Heart right ventricle (tissue), 16 donors: ENCODE measurements at regions not wholly inside any gene's neighbourhood (a gene's known extent, or its start where the extent isn't known, plus 50 kb on each side); places are given as distances from the start of the nearest gene placed in this dataset.
A peak's percentile ranks its signal among the peaks of the same experiment; 100 is the strongest.

Source experiments
- ATAC-seq, 8 donors: fragments of 200-7000 bp; cut with Tn5 transposase; one replicate each; pipeline ENCODE4 v1.9.1; 2020; ENCODE audit warnings: mild to moderate bottlenecking in 8 of 8, moderate library complexity in 8 of 8, moderate number of reproducible peaks in 1 of 8
- DNase-seq, 2 donors: peaks; one replicate each; pipeline ENCODE4 v3.0.0-alpha.2; 2020
- H3K27ac ChIP-seq, 10 donors: fragments of 200-600 bp; sonication (generic) in 2 of 10; one replicate each; pipeline versions ENCODE4 v1.5.0 to v1.8.0; 2020 to 2022; ENCODE audit warnings: mild to moderate bottlenecking in 3 of 10
- H3K27me3 ChIP-seq, 7 donors: fragments of 200-600 bp; one replicate each; pipeline ENCODE4 v1.8.0; 2021 to 2022; ENCODE audit warnings: mild to moderate bottlenecking in 2 of 7
- H3K36me3 ChIP-seq, 9 donors: fragments of 200-600 bp; sonication (generic) in 1 of 9; one replicate each; pipeline versions ENCODE4 v1.5.0 to v1.8.0; 2020 to 2022; ENCODE audit warnings: mild to moderate bottlenecking in 2 of 9
- H3K4me1 ChIP-seq, 9 donors: fragments of 200-600 bp; sonication (generic) in 1 of 9; one replicate each; pipeline versions ENCODE4 v1.5.0 to v1.8.0; 2020 to 2022; ENCODE audit warnings: mild to moderate bottlenecking in 4 of 9
- H3K4me3 ChIP-seq, 10 donors: fragments of 200-600 bp; sonication (generic) in 2 of 10; one replicate each; pipeline versions ENCODE4 v1.5.0 to v1.8.0; 2020 to 2022; ENCODE audit warnings: mild to moderate bottlenecking in 7 of 10, moderate library complexity in 2 of 10
- H3K9me3 ChIP-seq, 11 donors: fragments of 200-600 bp in 10 of 11; sonication (generic) in 2 of 11; one replicate each; pipeline versions ENCODE4 v1.5.0 to v1.8.0; 2013 to 2022; ENCODE audit warnings: mild to moderate bottlenecking in 2 of 11, control low read depth in 1 of 11, moderate library complexity in 1 of 11
- WGBS, 2 donors: extraction: QIAGEN DNeasy Blood & Tissue Kit; methylation state at CpG; one replicate each; pipeline ENCODE4 v1.1.7; 2013; ENCODE audit warnings: inconsistent platforms in 1 of 2; 5-methylcytosine and 5-hydroxymethylcytosine counted together
- intact Hi-C, 10 donors: fragments of 100-400 bp; cut with DNase I; formaldehyde crosslinking; loops; one replicate each; pipeline versions ENCODE4 v1.11.1 to v1.14.2; 2022
- TF ChIP-seq, protein P1 (sequence below), 9 donors: fragments of 200-600 bp; sonication (generic) in 2 of 9; IDR thresholded peaks; one replicate each; pipeline versions ENCODE4 v1.5.0 to v1.8.0; 2021 to 2022; ENCODE audit warnings: antibody characterized with exemption in 9 of 9, mild to moderate bottlenecking in 5 of 9, moderate library complexity in 1 of 9
- donor health status: Arrhythmogenic right ventricular cardiomyopathy.
- donor health status: ischemic (EF 13 %, LVEDD 7.1; RV severe dilation, severe dysfunction).
- donor health status: healthy with polysubstance abuse.
- donor health status: DM: no; HTN: yes; CAD: no.
- donor health status: DM: no; HTN: no; CAD: no.
- donor health status: ischemic (EF 25% LVEDD 6.9; RV normal size, moderate dysfunction).
- donor health status: ischemic (EF 25% LVEDD 5.7; RV mildly dilated, moderate dysfunction).
- donor health status: healthy.
- donor health status: DM: yes; HTN: yes; CAD: no.
- donor health status: Ischemic cardiomyopathy.
- donor health status: ischemic (EF 35%, LVEDD 5.7; RV mildly dilated, moderate dysfunction).
- donor health status: nonischemic (EF 11% LVEDD 7.7; RV severe dilation, severe dysfunction).
- donor health status: DM: yes; HTN: yes; CAD: no.
- donor health status: PGD.
- donor health status: ischemic (EF 29% LVEDD 5.4; RV normal size, mild dysfunction).
- donor health status: nonischemic (EF 23%, LVEDD 6.1; RV moderate dilation, normal function).

DNA sequence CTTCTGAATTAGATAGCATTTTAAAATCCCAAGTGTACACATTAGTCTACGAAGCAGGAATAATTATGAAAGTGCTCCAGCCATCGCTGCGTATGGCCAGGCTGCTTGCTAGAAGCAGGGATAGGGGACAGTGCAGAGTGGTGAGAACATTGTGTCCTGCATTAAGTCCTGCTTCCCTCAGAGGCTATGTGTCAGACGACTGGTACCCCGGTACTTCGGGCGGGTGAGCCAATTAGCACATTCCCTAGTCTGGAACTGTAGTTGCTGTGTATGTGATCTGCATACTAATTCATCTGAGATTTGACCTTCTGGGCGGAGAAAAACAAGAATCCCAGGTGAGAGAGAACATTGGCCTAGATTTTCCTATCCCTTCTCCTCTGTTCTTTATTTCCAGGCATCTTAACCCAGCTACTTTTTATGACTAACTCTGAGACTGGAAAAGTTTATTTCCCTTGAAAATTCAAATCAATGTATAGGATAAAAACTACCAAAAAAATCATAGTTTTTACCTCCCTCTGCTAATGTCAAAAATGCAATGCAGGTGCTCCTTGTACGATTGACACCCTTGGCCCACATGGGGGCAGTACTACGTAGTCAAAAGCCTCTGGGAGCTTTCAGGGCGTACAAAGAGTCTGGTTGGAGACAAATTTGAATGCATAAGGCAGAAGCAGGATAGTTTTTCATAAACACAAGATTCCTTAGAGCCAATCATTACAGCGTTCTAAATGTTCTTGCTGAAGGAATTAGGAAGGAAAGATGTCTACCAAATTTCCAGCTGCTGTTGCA, 764.3 kb downstream of the NOVA1 start:
- Histone ChIP-seq H3K4me1 (no peaks in the 10 kb centered on the region), H3K27me3 (no peaks in the 10 kb centered on the region), H3K4me3 (no peak overlapping the region), H3K36me3 (no peaks in the 10 kb centered on the region), H3K27ac (no peak overlapping the region), H3K9me3 (no peaks in the 10 kb centered on the region)
- no peak for DNase-seq
- no peak for ATAC-seq
- WGBS, 2 donors, result 52 to 54% methylated on average over 12 of the region's 12 CpGs
- TF ChIP-seq, protein P1, sequence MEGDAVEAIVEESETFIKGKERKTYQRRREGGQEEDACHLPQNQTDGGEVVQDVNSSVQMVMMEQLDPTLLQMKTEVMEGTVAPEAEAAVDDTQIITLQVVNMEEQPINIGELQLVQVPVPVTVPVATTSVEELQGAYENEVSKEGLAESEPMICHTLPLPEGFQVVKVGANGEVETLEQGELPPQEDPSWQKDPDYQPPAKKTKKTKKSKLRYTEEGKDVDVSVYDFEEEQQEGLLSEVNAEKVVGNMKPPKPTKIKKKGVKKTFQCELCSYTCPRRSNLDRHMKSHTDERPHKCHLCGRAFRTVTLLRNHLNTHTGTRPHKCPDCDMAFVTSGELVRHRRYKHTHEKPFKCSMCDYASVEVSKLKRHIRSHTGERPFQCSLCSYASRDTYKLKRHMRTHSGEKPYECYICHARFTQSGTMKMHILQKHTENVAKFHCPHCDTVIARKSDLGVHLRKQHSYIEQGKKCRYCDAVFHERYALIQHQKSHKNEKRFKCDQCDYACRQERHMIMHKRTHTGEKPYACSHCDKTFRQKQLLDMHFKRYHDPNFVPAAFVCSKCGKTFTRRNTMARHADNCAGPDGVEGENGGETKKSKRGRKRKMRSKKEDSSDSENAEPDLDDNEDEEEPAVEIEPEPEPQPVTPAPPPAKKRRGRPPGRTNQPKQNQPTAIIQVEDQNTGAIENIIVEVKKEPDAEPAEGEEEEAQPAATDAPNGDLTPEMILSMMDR (IDR thresholded peaks at IDR 0.05), result peak in 3 of 9 donors; percentile 13 to 34 (median 14)
- intact Hi-C loops, result no loop called here

- no peak overlapping the region for H3K4me3 ChIP-seq
- no peaks in the 10 kb centered on the region for H3K36me3 ChIP-seq
- DNase-seq (no peak), ATAC-seq (no peak)
- no peak overlapping the region for H3K27ac ChIP-seq
- TF ChIP-seq, protein P1 (IDR thresholded peaks at IDR 0.05), result no peak
- intact Hi-C loops, result no loop called here
- 47 to 58% methylated on average over 4 of the region's 4 CpGs for WGBS, 2 donors
- H3K4me1 ChIP-seq, result no peaks in the 10 kb centered on the region
- no peaks in the 10 kb centered on the region for H3K9me3 ChIP-seq
- H3K27me3 ChIP-seq, result no peaks in the 10 kb centered on the region
Observed at GRCh38 chr14:25832585-25832984, 765.2 kb downstream of the NOVA1 start.

- intact Hi-C loops, result no loop called here
- H3K27ac ChIP-seq, result no peak overlapping the region
- no peak overlapping the region for H3K4me3 ChIP-seq
- TF ChIP-seq, protein P1 (IDR thresholded peaks at IDR 0.05), result no peak
- H3K4me1 ChIP-seq, result no peaks in the 10 kb centered on the region
- no peaks in the 10 kb centered on the region for H3K36me3 ChIP-seq
- ATAC-seq (no peak), DNase-seq (no peak)
- H3K27me3 ChIP-seq, result no peaks in the 10 kb centered on the region
- 88% methylated on average over 4 of the region's 4 CpGs for WGBS, 2 donors
- H3K9me3 ChIP-seq, result no peaks in the 10 kb centered on the region
Observed at GRCh38 chr14:25828562-25828961, 769.3 kb downstream of the NOVA1 start.

DNA sequence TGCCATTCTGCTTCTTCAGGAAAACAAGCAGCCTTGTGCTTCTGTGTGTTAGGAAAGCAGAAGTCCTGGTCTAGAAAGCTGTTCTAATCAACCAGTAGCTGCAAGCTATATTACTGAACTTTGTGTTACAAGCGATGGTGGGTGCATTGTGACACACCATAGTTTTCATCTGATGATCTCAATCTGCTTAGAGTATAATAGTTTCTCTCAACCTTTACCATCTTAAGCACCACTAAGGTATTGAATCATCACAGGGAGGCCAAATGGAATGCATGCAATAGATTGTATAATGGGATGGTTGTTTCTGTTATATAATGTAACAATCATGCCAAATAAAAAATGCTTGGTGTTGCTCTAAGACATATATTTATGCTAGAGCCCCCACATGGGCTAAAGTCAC, 771.7 kb downstream of the NOVA1 start:
- WGBS, 2 donors, result 83 to 86% methylated on average over 1 of the region's 1 CpG
- Histone ChIP-seq H3K4me1 (no peaks in the 10 kb centered on the region), H3K9me3 (no peaks in the 10 kb centered on the region), H3K36me3 (no peaks in the 10 kb centered on the region), H3K4me3 (no peak overlapping the region), H3K27me3 (no peaks in the 10 kb centered on the region), H3K27ac (no peak overlapping the region)
- intact Hi-C loops, result no loop called here
- TF ChIP-seq, protein P1 (IDR thresholded peaks at IDR 0.05), result no peak
- ATAC-seq (no peak), DNase-seq (no peak)
